Colon (tissue), 2 donors: ENCODE measurements at regions not wholly inside any gene's neighbourhood (a gene's known extent, or its start where the extent isn't known, plus 50 kb on each side); places are given as distances from the start of the nearest gene placed in this dataset.
"Not testable (repeated sequence)": the region's sequence is repeated elsewhere in the genome, so short reads cannot be mapped to it uniquely, and the experiment has no call there.

ENCODE experiments used
- FAIRE-seq: peaks from 2 replicates; lab custom pipeline; 2012; peaks lifted over from hg19 to GRCh38; lab: Jason Lieb, UNC
- donor health status: control.
- donor health status: control.

GRCh38 chr4:117691572-117692351 lies 342.5 kb upstream of the NDST3 start:
- FAIRE-seq, result no peak

GRCh38 chr4:117692538-117692937 lies 341.7 kb upstream of the NDST3 start:
- no peak for FAIRE-seq

- no peak for FAIRE-seq
Measured at GRCh38 chr4:117699595-117699994, 334.7 kb upstream of the NDST3 start.

- FAIRE-seq, result no peak
Measured at GRCh38 chr4:117700111-117700892, 334.0 kb upstream of the NDST3 start.

- no peak for FAIRE-seq
Measured at GRCh38 chr4:117702353-117702752, 331.9 kb upstream of the NDST3 start.

- FAIRE-seq, result no peak
Measured at GRCh38 chr4:117704721-117705120, 329.6 kb upstream of the NDST3 start.

GRCh38 chr4:117740736-117741135 lies 293.6 kb upstream of the NDST3 start:
- FAIRE-seq, result no peak

GRCh38 chr4:117745379-117745778 lies 288.9 kb upstream of the NDST3 start:
- FAIRE-seq, result not testable (repeated sequence)

GRCh38 chr4:117755438-117755837 lies 278.8 kb upstream of the NDST3 start:
- no peak for FAIRE-seq

GRCh38 chr4:117768610-117769009 lies 265.7 kb upstream of the NDST3 start:
- FAIRE-seq, result no peak

- FAIRE-seq, result no peak
Measured at GRCh38 chr4:117770269-117771102, 263.8 kb upstream of the NDST3 start.

- no peak for FAIRE-seq
Measured at GRCh38 chr4:117771647-117772337, 262.5 kb upstream of the NDST3 start.

GRCh38 chr4:117773064-117773936 lies 261.0 kb upstream of the NDST3 start:
- no peak for FAIRE-seq

- FAIRE-seq, result no peak
Measured at GRCh38 chr4:117777721-117778120, 256.6 kb upstream of the NDST3 start.

GRCh38 chr4:117783716-117784115 lies 250.6 kb upstream of the NDST3 start:
- FAIRE-seq, result no peak

- no peak for FAIRE-seq
Measured at GRCh38 chr4:117784266-117784665, 250.0 kb upstream of the NDST3 start.

GRCh38 chr4:117786566-117786965 lies 247.7 kb upstream of the NDST3 start:
- FAIRE-seq, result no peak

GRCh38 chr4:117793845-117794480 lies 240.3 kb upstream of the NDST3 start:
- FAIRE-seq, result no peak

GRCh38 chr4:117796677-117797076 lies 237.6 kb upstream of the NDST3 start:
- FAIRE-seq, result no peak

GRCh38 chr4:117800636-117801035 lies 233.7 kb upstream of the NDST3 start:
- FAIRE-seq, result no peak
